ENCODE measurements at regions not wholly inside any gene's neighbourhood (a gene's known extent, or its start where the extent isn't known, plus 50 kb on each side); places are given as distances from the start of the nearest gene placed in this dataset.

- Histone ChIP-seq H3K27ac (no peak overlapping the region), H3K27me3 (ENCODE audit: insufficient read depth, low read depth, severe bottlenecking) (no peaks in the 10 kb centered on the region), H3K36me3 (no peaks in the 10 kb centered on the region), H3K4me3 (ENCODE audit: low read depth, low read length) (no peak overlapping the region), H3K9me3 (ENCODE audit: severe bottlenecking) (no peaks in the 10 kb centered on the region)
- 0 out of 2 replicates have a peak, but pooled peaks have one; percentile 2 for TF ChIP-seq CTCF (IDR thresholded peaks at IDR 0.05; ENCODE audit: low read depth, low read length)
- DNase-seq: no peak
Measured at GRCh38 chr12:132385923-132386751, 56.7 kb upstream of the GALNT9 start.

GRCh38 chr12:132384916-132385774 is 55.8 kb upstream of the GALNT9 start:
- DNase-seq: no peak
- no peak for TF ChIP-seq CTCF (IDR thresholded peaks at IDR 0.05; ENCODE audit: low read depth, low read length)
- Histone ChIP-seq H3K27me3 (ENCODE audit: insufficient read depth, low read depth, severe bottlenecking) (no peaks in the 10 kb centered on the region), H3K36me3 (no peaks in the 10 kb centered on the region), H3K27ac (no peak overlapping the region), H3K9me3 (ENCODE audit: severe bottlenecking) (no peaks in the 10 kb centered on the region), H3K4me3 (ENCODE audit: low read depth, low read length) (no peak overlapping the region)

GRCh38 chr12:132380641-132381040 is 51.3 kb upstream of the GALNT9 start:
- H3K27me3 ChIP-seq (ENCODE audit: insufficient read depth, low read depth, severe bottlenecking): no peaks in the 10 kb centered on the region

GRCh38 chr12:132379996-132380395 is 50.6 kb upstream of the GALNT9 start:
- Histone ChIP-seq H3K27ac (no peak overlapping the region), H3K36me3 (no peaks in the 10 kb centered on the region), H3K9me3 (ENCODE audit: severe bottlenecking) (no peaks in the 10 kb centered on the region), H3K4me3 (ENCODE audit: low read depth, low read length) (no peak overlapping the region), H3K27me3 (ENCODE audit: insufficient read depth, low read depth, severe bottlenecking) (no peaks in the 10 kb centered on the region)
- no peak for TF ChIP-seq CTCF (IDR thresholded peaks at IDR 0.05; ENCODE audit: low read depth, low read length)
- DNase-seq: no peak

More at GRCh38 chr12:132380641-132381040, 51.3 kb upstream of the GALNT9 start:
- no peak overlapping the region for H3K4me3 ChIP-seq (ENCODE audit: low read depth, low read length)
- DNase-seq: no peak
- TF ChIP-seq CTCF (IDR thresholded peaks at IDR 0.05; ENCODE audit: low read depth, low read length): no peak
- no peak overlapping the region for H3K27ac ChIP-seq
- H3K36me3 ChIP-seq: no peaks in the 10 kb centered on the region
- H3K9me3 ChIP-seq (ENCODE audit: severe bottlenecking): no peaks in the 10 kb centered on the region

- no peak overlapping the region for H3K4me3 ChIP-seq (ENCODE audit: low read depth, low read length)
- no peak for TF ChIP-seq CTCF (IDR thresholded peaks at IDR 0.05; ENCODE audit: low read depth, low read length)
- H3K27ac ChIP-seq: no peak overlapping the region
- no peaks in the 10 kb centered on the region for H3K27me3 ChIP-seq (ENCODE audit: insufficient read depth, low read depth, severe bottlenecking)
- H3K9me3 ChIP-seq (ENCODE audit: severe bottlenecking): no peaks in the 10 kb centered on the region
- no peaks in the 10 kb centered on the region for H3K36me3 ChIP-seq
- DNase-seq: no peak
Measured at GRCh38 chr12:132379576-132379975, 50.2 kb upstream of the GALNT9 start.
